CD14-positive monocyte (primary cell): ENCODE measurements at regions not wholly inside any gene's neighbourhood (a gene's known extent, or its start where the extent isn't known, plus 50 kb on each side); places are given as distances from the start of the nearest gene placed in this dataset.

Experiments
- DNase-seq, 3 donors: peaks; one replicate each; pipeline ENCODE4 v3.0.0-alpha.2; 2011 to 2022
- H2AFZ ChIP-seq: 2 replicates; pipeline ENCODE4 v1.6.0; 2012; ENCODE audit warnings: mild to moderate bottlenecking, low read depth, low read length, inconsistent platforms; ENCODE audit not compliant: insufficient read depth, poor library complexity, severe bottlenecking
- H3K27ac ChIP-seq, 2 donors: 1 replicate in 1 of 2; 2 replicates in 1 of 2; pipeline ENCODE4 v1.5.1; 2012 to 2013; ENCODE audit warnings: low read length in 2 of 2, control low read depth in 1 of 2, inconsistent platforms in 1 of 2, low read depth in 1 of 2, mild to moderate bottlenecking in 1 of 2
- H3K27me3 ChIP-seq, 2 donors: one replicate each; pipeline versions ENCODE4 v1.6.0 to v1.6.1; 2011 to 2013; ENCODE audit warnings: low read length in 2 of 2; ENCODE audit not compliant: control insufficient read depth in 2 of 2, insufficient read depth in 2 of 2
- H3K36me3 ChIP-seq, 2 donors: replicated peaks in 1 of 2; 1 replicate in 1 of 2; 2 replicates in 1 of 2; pipeline versions ENCODE4 v1.5.1 to v1.6.1; 2012 to 2013; ENCODE audit warnings: low read length in 2 of 2, control low read depth in 1 of 2, inconsistent platforms in 1 of 2, mild to moderate bottlenecking in 1 of 2; ENCODE audit not compliant: insufficient read depth in 2 of 2, control insufficient read depth in 1 of 2
- H3K4me1 ChIP-seq, 2 donors: 1 replicate in 1 of 2; 2 replicates in 1 of 2; pipeline versions ENCODE4 v1.5.1 to v1.6.1; 2012 to 2013; ENCODE audit warnings: low read length in 2 of 2, control low read depth in 1 of 2, inconsistent platforms in 1 of 2, mild to moderate bottlenecking in 1 of 2, moderate library complexity in 1 of 2; ENCODE audit not compliant: insufficient read depth in 2 of 2, control insufficient read depth in 1 of 2
- H3K4me2 ChIP-seq: replicated peaks from 2 replicates; pipeline ENCODE3; 2012; ENCODE audit warnings: low read length, moderate library complexity, mild to moderate bottlenecking; ENCODE audit not compliant: poor library complexity, severe bottlenecking; ENCODE audit errors: extremely low read depth
- H3K4me3 ChIP-seq, 3 experiments: fragments of 200-600 bp in 1 of 3; sonication (generic) in 1 of 3; replicated peaks in 1 of 3; 1 replicate in 2 of 3; 2 replicates in 1 of 3; pipeline ENCODE4 v1.5.1; 2011 to 2013; ENCODE audit warnings: low read length in 3 of 3, mild to moderate bottlenecking in 3 of 3, control low read depth in 2 of 3, low read depth in 2 of 3, inconsistent platforms in 1 of 3, moderate library complexity in 1 of 3
- H3K79me2 ChIP-seq: 2 replicates; pipeline ENCODE4 v1.6.0; 2012; ENCODE audit warnings: mild to moderate bottlenecking, control low read depth, inconsistent platforms, low read length, moderate library complexity; ENCODE audit not compliant: insufficient read depth
- H3K9ac ChIP-seq: 2 replicates; pipeline ENCODE4 v1.6.0; 2017; ENCODE audit warnings: low read length, mild to moderate bottlenecking; ENCODE audit not compliant: insufficient read depth, poor library complexity, severe bottlenecking
- H3K9me3 ChIP-seq, 2 donors: replicated peaks in 1 of 2; 1 replicate in 1 of 2; 2 replicates in 1 of 2; pipeline versions ENCODE4 v1.5.1 to v1.6.1; 2012 to 2013; ENCODE audit warnings: low read length in 2 of 2, control low read depth in 1 of 2; ENCODE audit not compliant: control insufficient read depth in 1 of 2, insufficient read depth in 1 of 2
- H4K20me1 ChIP-seq: 2 replicates; pipeline ENCODE4 v1.6.0; 2012; ENCODE audit warnings: mild to moderate bottlenecking, low read length, control low read depth, moderate library complexity; ENCODE audit not compliant: insufficient read depth
- H3K27ac Mint-ChIP-seq, 7 donors: one replicate each; pipeline ENCODE4 v1.8.0; 2020; ENCODE audit warnings: mild to moderate bottlenecking in 7 of 7, mixed read lengths in 7 of 7, moderate library complexity in 6 of 7, inconsistent platforms in 2 of 7
- H3K27me3 Mint-ChIP-seq, 3 donors: one replicate each; pipeline ENCODE4 v1.8.0; 2021 to 2022; ENCODE audit warnings: low read depth in 3 of 3, mild to moderate bottlenecking in 3 of 3, mixed read lengths in 3 of 3, moderate library complexity in 3 of 3, inconsistent platforms in 1 of 3
- H3K36me3 Mint-ChIP-seq, 2 donors: one replicate each; pipeline ENCODE4 v1.8.0; 2020; ENCODE audit warnings: mixed read lengths in 2 of 2, inconsistent platforms in 1 of 2, mild to moderate bottlenecking in 1 of 2
- H3K4me1 Mint-ChIP-seq: one replicate; pipeline ENCODE4 v1.8.0; 2020; ENCODE audit warnings: mild to moderate bottlenecking, mixed read lengths
- H3K4me3 Mint-ChIP-seq, 2 donors: one replicate each; pipeline ENCODE4 v1.8.0; 2020; ENCODE audit warnings: mild to moderate bottlenecking in 2 of 2, mixed read lengths in 2 of 2, moderate library complexity in 1 of 2
- H3K9me3 Mint-ChIP-seq, 7 donors: one replicate each; pipeline ENCODE4 v1.8.0; 2020 to 2022; ENCODE audit warnings: mixed read lengths in 7 of 7, mild to moderate bottlenecking in 6 of 7, moderate library complexity in 6 of 7, inconsistent platforms in 2 of 7
- CTCF ChIP-seq: fragments of 200-600 bp; IDR thresholded peaks from one replicate; pipeline ENCODE4 v1.8.0; 2022; ENCODE audit warnings: antibody characterized with exemption, mild to moderate bottlenecking
- WGBS: methylation state at CpG from one replicate; pipeline ENCODE4 v1.1.5; 2013; ENCODE audit warnings: missing lambda C conversion rate; ENCODE audit not compliant: insufficient coverage; 5-methylcytosine and 5-hydroxymethylcytosine counted together
- intact Hi-C, 2 donors: fragments of 100-400 bp; cut with micrococcal nuclease; formaldehyde crosslinking; loops; one replicate each; pipeline versions ENCODE4 v1.15.0 to v1.15.1; 2023

GRCh38 chrY:17397659-17398058 is 482.4 kb downstream of the CDY2B start:
- no CpG with 5 or more reads among the region's 3 CpGs for WGBS
- H3K27ac ChIP-seq = no peak overlapping the region
- H3K9ac ChIP-seq = no peak overlapping the region
- intact Hi-C loops = no loop called here
- DNase-seq = no peak
- no peak for TF ChIP-seq CTCF
- H3K36me3 ChIP-seq = no peaks in the 10 kb centered on the region
- H2AFZ ChIP-seq = no peak overlapping the region
- H3K27me3 Mint-ChIP-seq = no peaks in the 10 kb centered on the region
- no peak overlapping the region for H3K4me2 ChIP-seq
- H3K79me2 ChIP-seq = no peaks in the 10 kb centered on the region
- H3K27ac Mint-ChIP-seq = no peak overlapping the region
- no peaks in the 10 kb centered on the region for H3K27me3 ChIP-seq
- H3K36me3 Mint-ChIP-seq = no peaks in the 10 kb centered on the region
- H3K9me3 Mint-ChIP-seq = no peaks in the 10 kb centered on the region
- H3K4me3 ChIP-seq = no peak overlapping the region
- no peaks in the 10 kb centered on the region for H3K4me1 ChIP-seq
- no peaks in the 10 kb centered on the region for H3K4me1 Mint-ChIP-seq
- H3K4me3 Mint-ChIP-seq = no peak overlapping the region
- no peaks in the 10 kb centered on the region for H4K20me1 ChIP-seq
- no peaks in the 10 kb centered on the region for H3K9me3 ChIP-seq

GRCh38 chrY:17381431-17382070 is 498.5 kb downstream of the CDY2B start:
- H3K36me3 Mint-ChIP-seq = no peaks in the 10 kb centered on the region
- no peaks in the 10 kb centered on the region for H3K9me3 Mint-ChIP-seq
- no peaks in the 10 kb centered on the region for H3K9me3 ChIP-seq

More at GRCh38 chrY:17381431-17382070, 498.5 kb downstream of the CDY2B start:
- Histone ChIP-seq H4K20me1 (no peaks in the 10 kb centered on the region), H3K4me2 (no peak overlapping the region), H2AFZ (no peak overlapping the region), H3K79me2 (no peaks in the 10 kb centered on the region), H3K27ac (no peak overlapping the region), H3K27me3 (no peaks in the 10 kb centered on the region), H3K4me3 (no peak overlapping the region), H3K4me1 (no peaks in the 10 kb centered on the region), H3K36me3 (no peaks in the 10 kb centered on the region), H3K9ac (no peak overlapping the region)
- TF ChIP-seq CTCF = no peak
- H3K27ac Mint-ChIP-seq = no peak overlapping the region
- no CpG with 5 or more reads among the region's 2 CpGs for WGBS
- intact Hi-C loops = no loop called here
- H3K27me3 Mint-ChIP-seq = no peaks in the 10 kb centered on the region
- no peak overlapping the region for H3K4me3 Mint-ChIP-seq
- H3K4me1 Mint-ChIP-seq = no peaks in the 10 kb centered on the region
- DNase-seq = no peak
